Upper lobe of left lung (tissue), 4 donors: ENCODE measurements at regions not wholly inside any gene's neighbourhood (a gene's known extent, or its start where the extent isn't known, plus 50 kb on each side); places are given as distances from the start of the nearest gene placed in this dataset.

Source experiments
- CTCF ChIP-seq, 6 experiments: fragments of 450-650 bp in 4 of 6; fragments of 200-600 bp in 2 of 6; sonication (generic) in 2 of 6; IDR thresholded peaks; one replicate each; pipeline ENCODE4 v1.5.1; 2016 to 2019; ENCODE audit warnings: antibody characterized with exemption in 6 of 6
- POLR2A ChIP-seq, 4 donors: fragments of 450-650 bp; IDR thresholded peaks; one replicate each; pipeline ENCODE4 v1.5.1; 2016 to 2017; ENCODE audit warnings: antibody characterized with exemption in 4 of 4, mild to moderate bottlenecking in 2 of 4
- POLR2AphosphoS5 ChIP-seq, 2 donors: sonication (generic); formaldehyde crosslinking; IDR thresholded peaks; one replicate each; pipeline ENCODE4 v1.5.1; 2017; ENCODE audit warnings: antibody characterized with exemption in 2 of 2

GRCh38 chr2:239500574-239501550 lies 100.0 kb upstream of the HDAC4 start:
- TF ChIP-seq POLR2AphosphoS5 (IDR thresholded peaks at IDR 0.05): no peak
- TF ChIP-seq CTCF (IDR thresholded peaks at IDR 0.05): no peak
- TF ChIP-seq POLR2A (IDR thresholded peaks at IDR 0.05): no peak
